OCI-LY3 (cell line): ENCODE measurements at regions not wholly inside any gene's neighbourhood (a gene's known extent, or its start where the extent isn't known, plus 50 kb on each side); places are given as distances from the start of the nearest gene placed in this dataset.

Experiments used
- EZH2phosphoT487 ChIP-seq: fragments of 200-600 bp; shearing (Covaris generic); IDR thresholded peaks from 2 replicates; pipeline ENCODE4 v1.6.1; 2018; ENCODE audit warnings: antibody characterized with exemption, mixed run types, low read depth
- TF ChIP-seq, protein P1 (sequence below): fragments of 200-600, 300-600 bp; sonication (generic); IDR thresholded peaks from 2 replicates; pipeline ENCODE4 v1.5.1; 2014; ENCODE audit warnings: antibody characterized with exemption, low read length, low read depth

DNA sequence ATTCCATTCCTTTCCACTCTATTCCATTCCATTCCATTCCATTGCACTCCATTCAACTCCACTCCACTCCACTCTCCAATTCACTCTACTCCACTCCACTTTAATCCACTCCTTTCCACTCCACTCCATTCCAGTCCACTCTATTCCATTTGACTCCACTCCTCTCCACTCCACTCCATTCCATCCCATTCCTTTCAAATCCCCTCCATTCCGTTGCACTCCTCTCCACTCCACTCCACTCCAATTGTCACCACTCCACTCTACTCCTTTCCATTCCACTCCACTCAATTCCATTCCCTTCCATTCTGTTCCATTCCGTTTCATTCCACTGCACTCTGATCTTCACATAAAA is 2563.7 kb upstream of the TPTE start:
- TF ChIP-seq, protein P1, sequence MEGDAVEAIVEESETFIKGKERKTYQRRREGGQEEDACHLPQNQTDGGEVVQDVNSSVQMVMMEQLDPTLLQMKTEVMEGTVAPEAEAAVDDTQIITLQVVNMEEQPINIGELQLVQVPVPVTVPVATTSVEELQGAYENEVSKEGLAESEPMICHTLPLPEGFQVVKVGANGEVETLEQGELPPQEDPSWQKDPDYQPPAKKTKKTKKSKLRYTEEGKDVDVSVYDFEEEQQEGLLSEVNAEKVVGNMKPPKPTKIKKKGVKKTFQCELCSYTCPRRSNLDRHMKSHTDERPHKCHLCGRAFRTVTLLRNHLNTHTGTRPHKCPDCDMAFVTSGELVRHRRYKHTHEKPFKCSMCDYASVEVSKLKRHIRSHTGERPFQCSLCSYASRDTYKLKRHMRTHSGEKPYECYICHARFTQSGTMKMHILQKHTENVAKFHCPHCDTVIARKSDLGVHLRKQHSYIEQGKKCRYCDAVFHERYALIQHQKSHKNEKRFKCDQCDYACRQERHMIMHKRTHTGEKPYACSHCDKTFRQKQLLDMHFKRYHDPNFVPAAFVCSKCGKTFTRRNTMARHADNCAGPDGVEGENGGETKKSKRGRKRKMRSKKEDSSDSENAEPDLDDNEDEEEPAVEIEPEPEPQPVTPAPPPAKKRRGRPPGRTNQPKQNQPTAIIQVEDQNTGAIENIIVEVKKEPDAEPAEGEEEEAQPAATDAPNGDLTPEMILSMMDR: no peak
- no peak for TF ChIP-seq EZH2phosphoT487
